Pancreas (tissue), 10 donors: ENCODE measurements at regions not wholly inside any gene's neighbourhood (a gene's known extent, or its start where the extent isn't known, plus 50 kb on each side); places are given as distances from the start of the nearest gene placed in this dataset.

Source experiments
- ATAC-seq, 4 donors: fragments of 200-7000 bp; cut with Tn5 transposase; one replicate each; pipeline versions ENCODE4 v1.8.0 to v1.9.1; 2020; ENCODE audit warnings: mild to moderate bottlenecking in 4 of 4, moderate library complexity in 4 of 4
- DNase-seq, 6 donors: peaks; one replicate each; pipeline ENCODE4 v3.0.0-alpha.2; 2020
- FAIRE-seq: peaks from 2 replicates; lab custom pipeline; 2012; peaks lifted over from hg19 to GRCh38; lab: Jason Lieb, UNC
- H3K27ac ChIP-seq, 4 donors: fragments of 200-600 bp; sonication (generic); 1 replicate in 3 of 4; 2 replicates in 1 of 4; pipeline versions ENCODE4 v1.5.0 to v1.8.0; 2020
- H3K27me3 ChIP-seq, 4 donors: fragments of 200-600 bp; one replicate each; pipeline ENCODE4 v1.8.0; 2021
- H3K36me3 ChIP-seq, 3 donors: fragments of 200-600 bp; sonication (generic) in 1 of 3; one replicate each; pipeline versions ENCODE4 v1.5.0 to v1.8.0; 2020 to 2021
- H3K4me1 ChIP-seq, 3 donors: fragments of 200-600 bp; one replicate each; pipeline ENCODE4 v1.8.0; 2021
- H3K4me3 ChIP-seq, 4 donors: fragments of 200-600 bp; sonication (generic) in 2 of 4; one replicate each; pipeline versions ENCODE4 v1.5.0 to v1.8.0; 2020 to 2021
- H3K9me3 ChIP-seq, 4 donors: fragments of 200-600 bp; one replicate each; pipeline ENCODE4 v1.8.0; 2021
- CTCF ChIP-seq, 4 donors: fragments of 200-600 bp; sonication (generic) in 3 of 4; IDR thresholded peaks; one replicate each; pipeline versions ENCODE4 v1.5.0 to v1.8.0; 2021; ENCODE audit warnings: antibody characterized with exemption in 4 of 4
- WGBS, 2 donors: extraction: QIAGEN DNeasy Blood & Tissue Kit; methylation state at CpG; one replicate each; pipeline ENCODE4 v1.1.7; 2013; 5-methylcytosine and 5-hydroxymethylcytosine counted together
- intact Hi-C, 3 donors: fragments of 100-400 bp; cut with DNase I; formaldehyde crosslinking; loops; one replicate each; pipeline versions ENCODE4 v1.11.1 to v1.14.2; 2022
- donor health status: healthy with polysubstance abuse.
- donor health status: DM: no; HTN: no; CAD: no; lungs with moderate emphysema.
- donor health status: DM: no; HTN: no; CAD: no.
- donor health status: control.
- donor health status: control.
- donor health status: Bipolar disorder and iron deficiency.
- donor health status: DM: yes; HTN: yes; CAD: no.
- donor health status: DM: no; HTN: no; CAD: no.
- donor health status: DM: no; HTN: no; CAD: no.
- donor health status: DM: yes; HTN: yes; CAD: no.

GRCh38 chr22:47357493-47357892, 595.0 kb downstream of the TBC1D22A start:
- Histone ChIP-seq H3K4me3 (no peak overlapping the region), H3K27me3 (no peaks in the 10 kb centered on the region), H3K27ac (no peak overlapping the region), H3K9me3 (no peaks in the 10 kb centered on the region), H3K36me3 (no peaks in the 10 kb centered on the region), H3K4me1 (no peaks in the 10 kb centered on the region)
- intact Hi-C loops: no loop called here
- peak in 1 of 6 donors; percentile 1 for DNase-seq
- 82 to 86% methylated on average over 10 of the region's 10 CpGs for WGBS, 2 donors
- no peak for FAIRE-seq
- no peak for ATAC-seq
- no peak for TF ChIP-seq CTCF (IDR thresholded peaks at IDR 0.05)

- intact Hi-C loops: no loop called here
- TF ChIP-seq CTCF (IDR thresholded peaks at IDR 0.05): no peak
- DNase-seq (peak in 2 of 6 donors; percentile 2 to 25), FAIRE-seq (no peak), ATAC-seq (no peak)
- H3K27ac ChIP-seq: no peak overlapping the region
- no peaks in the 10 kb centered on the region for H3K4me1 ChIP-seq
- no peak overlapping the region for H3K4me3 ChIP-seq
- no peaks in the 10 kb centered on the region for H3K27me3 ChIP-seq
- H3K9me3 ChIP-seq: no peaks in the 10 kb centered on the region
- whole genome bisulfite sequencing, 2 donors: 80 to 87% methylated on average over 7 of the region's 7 CpGs
- no peaks in the 10 kb centered on the region for H3K36me3 ChIP-seq
These were observed 594.6 kb downstream of the TBC1D22A start for GRCh38 chr22:47357086-47357485.

GRCh38 chr22:47356511-47357011, 594.1 kb downstream of the TBC1D22A start:
- no peak overlapping the region for H3K27ac ChIP-seq
- ATAC-seq: no peak
- no peaks in the 10 kb centered on the region for H3K4me1 ChIP-seq
- no peaks in the 10 kb centered on the region for H3K27me3 ChIP-seq
- no peaks in the 10 kb centered on the region for H3K36me3 ChIP-seq
- no peak for TF ChIP-seq CTCF (IDR thresholded peaks at IDR 0.05)
- DNase-seq: peak in 1 of 6 donors; percentile 1
- WGBS, 2 donors: 63 to 83% methylated on average over 5 of the region's 5 CpGs
- intact Hi-C loops: no loop called here
- H3K4me3 ChIP-seq: no peak overlapping the region
- H3K9me3 ChIP-seq: no peaks in the 10 kb centered on the region
- FAIRE-seq: no peak

GRCh38 chr22:47355776-47356510, 593.5 kb downstream of the TBC1D22A start:
- WGBS, 2 donors: 70 to 82% methylated on average over 13 of the region's 13 CpGs
- Histone ChIP-seq H3K9me3 (no peaks in the 10 kb centered on the region), H3K4me1 (no peaks in the 10 kb centered on the region), H3K27me3 (no peaks in the 10 kb centered on the region), H3K27ac (no peak overlapping the region), H3K4me3 (no peak overlapping the region), H3K36me3 (no peaks in the 10 kb centered on the region)
- no peak for TF ChIP-seq CTCF (IDR thresholded peaks at IDR 0.05)
- intact Hi-C loops: no loop called here
- ATAC-seq (no peak), DNase-seq (peak in 3 of 6 donors; percentile 2 to 32 (median 28)), FAIRE-seq (no peak)

- Histone ChIP-seq H3K27ac (no peak overlapping the region), H3K4me1 (no peaks in the 10 kb centered on the region), H3K4me3 (no peak overlapping the region), H3K36me3 (no peaks in the 10 kb centered on the region), H3K9me3 (no peaks in the 10 kb centered on the region), H3K27me3 (no peaks in the 10 kb centered on the region)
- intact Hi-C loops: no loop called here
- WGBS, 2 donors: 67 to 72% methylated on average over 4 of the region's 4 CpGs
- FAIRE-seq: no peak
- TF ChIP-seq CTCF (IDR thresholded peaks at IDR 0.05): no peak
- ATAC-seq: no peak
- DNase-seq: peak in 1 of 6 donors; percentile 2
These were observed 592.9 kb downstream of the TBC1D22A start for GRCh38 chr22:47355388-47355725.
